ENCODE measurements at regions not wholly inside any gene's neighbourhood (a gene's known extent, or its start where the extent isn't known, plus 50 kb on each side); places are given as distances from the start of the nearest gene placed in this dataset.

- TF ChIP-seq POLR2A (IDR thresholded peaks at IDR 0.05), result no peak
- TF ChIP-seq, protein P1, sequence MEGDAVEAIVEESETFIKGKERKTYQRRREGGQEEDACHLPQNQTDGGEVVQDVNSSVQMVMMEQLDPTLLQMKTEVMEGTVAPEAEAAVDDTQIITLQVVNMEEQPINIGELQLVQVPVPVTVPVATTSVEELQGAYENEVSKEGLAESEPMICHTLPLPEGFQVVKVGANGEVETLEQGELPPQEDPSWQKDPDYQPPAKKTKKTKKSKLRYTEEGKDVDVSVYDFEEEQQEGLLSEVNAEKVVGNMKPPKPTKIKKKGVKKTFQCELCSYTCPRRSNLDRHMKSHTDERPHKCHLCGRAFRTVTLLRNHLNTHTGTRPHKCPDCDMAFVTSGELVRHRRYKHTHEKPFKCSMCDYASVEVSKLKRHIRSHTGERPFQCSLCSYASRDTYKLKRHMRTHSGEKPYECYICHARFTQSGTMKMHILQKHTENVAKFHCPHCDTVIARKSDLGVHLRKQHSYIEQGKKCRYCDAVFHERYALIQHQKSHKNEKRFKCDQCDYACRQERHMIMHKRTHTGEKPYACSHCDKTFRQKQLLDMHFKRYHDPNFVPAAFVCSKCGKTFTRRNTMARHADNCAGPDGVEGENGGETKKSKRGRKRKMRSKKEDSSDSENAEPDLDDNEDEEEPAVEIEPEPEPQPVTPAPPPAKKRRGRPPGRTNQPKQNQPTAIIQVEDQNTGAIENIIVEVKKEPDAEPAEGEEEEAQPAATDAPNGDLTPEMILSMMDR (IDR thresholded peaks at IDR 0.05), result no peak
Observed at GRCh38 chr4:162791226-162791625, 375.5 kb downstream of the NAF1 start.
